Fibroblast of skin of back (primary cell): ENCODE measurements at regions not wholly inside any gene's neighbourhood (a gene's known extent, or its start where the extent isn't known, plus 50 kb on each side); places are given as distances from the start of the nearest gene placed in this dataset.
"Not testable (repeated sequence)": the region's sequence is repeated elsewhere in the genome, so short reads cannot be mapped to it uniquely, and the experiment has no call there.

Source experiments
- DNase-seq: peaks from one replicate; pipeline ENCODE4 v3.0.0-alpha.2; 2013

- DNase-seq: no peak
Measured at GRCh38 chr7:156378806-156379205, 261.8 kb upstream of the RNF32 start.

- no peak for DNase-seq
Measured at GRCh38 chr7:156376317-156376716, 264.3 kb upstream of the RNF32 start.

GRCh38 chr7:156374335-156374734 is 266.2 kb upstream of the RNF32 start:
- no peak for DNase-seq

GRCh38 chr7:156369929-156370328 is 270.6 kb upstream of the RNF32 start:
- not testable (repeated sequence) for DNase-seq

- no peak for DNase-seq
Measured at GRCh38 chr7:156368053-156368843, 272.3 kb upstream of the RNF32 start.

- no peak for DNase-seq
Measured at GRCh38 chr7:156363751-156364150, 276.8 kb upstream of the RNF32 start.

- DNase-seq: no peak
Measured at GRCh38 chr7:156360835-156361234, 279.7 kb upstream of the RNF32 start.

- no peak for DNase-seq
Measured at GRCh38 chr7:156356551-156356950, 284.0 kb upstream of the RNF32 start.

GRCh38 chr7:156353352-156353751 is 287.2 kb upstream of the RNF32 start:
- no peak for DNase-seq

- DNase-seq: not testable (repeated sequence)
Measured at GRCh38 chr7:156347703-156348248, 292.8 kb upstream of the RNF32 start.

GRCh38 chr7:156347132-156347531 is 293.4 kb upstream of the RNF32 start:
- no peak for DNase-seq

- no peak for DNase-seq
Measured at GRCh38 chr7:156344595-156344994, 296.0 kb upstream of the RNF32 start.

- no peak for DNase-seq
Measured at GRCh38 chr7:156334636-156335035, 305.9 kb upstream of the RNF32 start.

- no peak for DNase-seq
Measured at GRCh38 chr7:156327916-156328315, 312.7 kb upstream of the RNF32 start.

GRCh38 chr7:156327474-156327873 is 313.1 kb upstream of the RNF32 start:
- DNase-seq: no peak

GRCh38 chr7:156324201-156324600 is 316.4 kb upstream of the RNF32 start:
- DNase-seq: no peak

- DNase-seq: not testable (repeated sequence)
Measured at GRCh38 chr7:156321430-156321829, 319.1 kb upstream of the RNF32 start.

GRCh38 chr7:156318926-156319325 is 321.6 kb upstream of the RNF32 start:
- DNase-seq: no peak

GRCh38 chr7:156318426-156318825 is 322.1 kb upstream of the RNF32 start:
- DNase-seq: no peak

GRCh38 chr7:156309016-156309620 is 331.5 kb upstream of the RNF32 start:
- no peak for DNase-seq

GRCh38 chr7:156307193-156307592 is 333.4 kb upstream of the RNF32 start:
- DNase-seq: no peak

- DNase-seq: no peak
Measured at GRCh38 chr7:156305351-156305750, 335.2 kb upstream of the RNF32 start.

GRCh38 chr7:156282816-156283215 is 357.8 kb upstream of the RNF32 start:
- no peak for DNase-seq

- DNase-seq: no peak
Measured at GRCh38 chr7:156279635-156280034, 360.9 kb upstream of the RNF32 start.
